ENCODE measurements at regions not wholly inside any gene's neighbourhood (a gene's known extent, or its start where the extent isn't known, plus 50 kb on each side); places are given as distances from the start of the nearest gene placed in this dataset.

DNA sequence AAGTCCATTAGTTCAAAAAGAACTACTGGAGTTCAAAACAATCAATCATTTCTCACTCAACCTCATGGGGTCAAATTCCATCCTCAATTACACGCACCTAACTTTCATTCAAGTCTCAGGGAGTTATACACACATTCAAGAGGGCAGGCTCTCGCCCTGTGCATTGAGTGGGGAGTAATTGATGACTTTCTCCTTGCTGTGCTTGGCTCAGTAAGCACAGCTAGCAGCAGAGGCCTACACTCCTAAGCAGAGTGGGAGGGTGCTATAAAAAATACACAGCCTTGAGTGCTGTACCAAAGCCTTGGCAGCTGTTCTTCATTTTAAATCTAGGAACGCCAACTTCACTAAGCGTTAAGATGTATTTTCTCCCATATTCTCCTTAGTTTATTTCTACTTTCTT is 958.3 kb upstream of the ADGRL3 start:
- Histone ChIP-seq H3K4me3 (replicated peaks in 1 of 3; ENCODE audit: insufficient read depth in 1 of 3, low read depth in 2 of 3, low read length in 3 of 3) (no peak overlapping the region), H3K79me2 (ENCODE audit: insufficient read depth, low read length) (no peaks in the 10 kb centered on the region), H4K20me1 (ENCODE audit: insufficient read depth, low read length) (no peaks in the 10 kb centered on the region), H3K9ac (ENCODE audit: insufficient read depth, low read depth, low read length) (no peak overlapping the region), H3K27me3 (ENCODE audit: control insufficient read depth in 1 of 2, insufficient read depth in 2 of 2, low read length in 2 of 2) (no peaks in the 10 kb centered on the region), H3K4me2 (ENCODE audit: low read depth, low read length) (no peak overlapping the region), H2AFZ (ENCODE audit: low read length) (no peak overlapping the region), H3K4me1 (ENCODE audit: insufficient read depth, low read length) (no peaks in the 10 kb centered on the region), H3K36me3 (replicated peaks in 1 of 2; ENCODE audit: control insufficient read depth in 1 of 2, insufficient read depth in 2 of 2, low read length in 2 of 2) (no peaks in the 10 kb centered on the region), H3K27ac (ENCODE audit: extremely low read length, insufficient read depth, low read length) (no peak overlapping the region), H3K9me3 (ENCODE audit: low read length) (no peaks in the 10 kb centered on the region)
- FAIRE-seq = no peak
- in situ Hi-C loops (cut with HindIII; ENCODE audit: extremely low pct_ligation_motif_present, low pct_unique_long_range_greater_than_20kb) = no loop called here
- ChIA-PET CTCF (ENCODE audit: low intra/inter-chr PET ratio, low total read pairs) (no interaction called here), POLR2A (no interaction called here)
- WGBS (ENCODE audit: low lambda C conversion rate) = 18% methylated on average over 4 of the region's 4 CpGs
- TF ChIP-seq ZNF546 (CRISPR knock-in tag; conservative IDR thresholded peaks at IDR 0.05) (no peak), NFYC (CRISPR knock-in tag; IDR thresholded peaks at IDR 0.05) (no peak)
- TF ChIP-seq, protein P1, sequence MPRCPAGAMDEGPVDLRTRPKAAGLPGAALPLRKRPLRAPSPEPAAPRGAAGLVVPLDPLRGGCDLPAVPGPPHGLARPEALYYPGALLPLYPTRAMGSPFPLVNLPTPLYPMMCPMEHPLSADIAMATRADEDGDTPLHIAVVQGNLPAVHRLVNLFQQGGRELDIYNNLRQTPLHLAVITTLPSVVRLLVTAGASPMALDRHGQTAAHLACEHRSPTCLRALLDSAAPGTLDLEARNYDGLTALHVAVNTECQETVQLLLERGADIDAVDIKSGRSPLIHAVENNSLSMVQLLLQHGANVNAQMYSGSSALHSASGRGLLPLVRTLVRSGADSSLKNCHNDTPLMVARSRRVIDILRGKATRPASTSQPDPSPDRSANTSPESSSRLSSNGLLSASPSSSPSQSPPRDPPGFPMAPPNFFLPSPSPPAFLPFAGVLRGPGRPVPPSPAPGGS (CRISPR knock-in tag; IDR thresholded peaks at IDR 0.05) = no peak
- TF ChIP-seq, protein P2, sequence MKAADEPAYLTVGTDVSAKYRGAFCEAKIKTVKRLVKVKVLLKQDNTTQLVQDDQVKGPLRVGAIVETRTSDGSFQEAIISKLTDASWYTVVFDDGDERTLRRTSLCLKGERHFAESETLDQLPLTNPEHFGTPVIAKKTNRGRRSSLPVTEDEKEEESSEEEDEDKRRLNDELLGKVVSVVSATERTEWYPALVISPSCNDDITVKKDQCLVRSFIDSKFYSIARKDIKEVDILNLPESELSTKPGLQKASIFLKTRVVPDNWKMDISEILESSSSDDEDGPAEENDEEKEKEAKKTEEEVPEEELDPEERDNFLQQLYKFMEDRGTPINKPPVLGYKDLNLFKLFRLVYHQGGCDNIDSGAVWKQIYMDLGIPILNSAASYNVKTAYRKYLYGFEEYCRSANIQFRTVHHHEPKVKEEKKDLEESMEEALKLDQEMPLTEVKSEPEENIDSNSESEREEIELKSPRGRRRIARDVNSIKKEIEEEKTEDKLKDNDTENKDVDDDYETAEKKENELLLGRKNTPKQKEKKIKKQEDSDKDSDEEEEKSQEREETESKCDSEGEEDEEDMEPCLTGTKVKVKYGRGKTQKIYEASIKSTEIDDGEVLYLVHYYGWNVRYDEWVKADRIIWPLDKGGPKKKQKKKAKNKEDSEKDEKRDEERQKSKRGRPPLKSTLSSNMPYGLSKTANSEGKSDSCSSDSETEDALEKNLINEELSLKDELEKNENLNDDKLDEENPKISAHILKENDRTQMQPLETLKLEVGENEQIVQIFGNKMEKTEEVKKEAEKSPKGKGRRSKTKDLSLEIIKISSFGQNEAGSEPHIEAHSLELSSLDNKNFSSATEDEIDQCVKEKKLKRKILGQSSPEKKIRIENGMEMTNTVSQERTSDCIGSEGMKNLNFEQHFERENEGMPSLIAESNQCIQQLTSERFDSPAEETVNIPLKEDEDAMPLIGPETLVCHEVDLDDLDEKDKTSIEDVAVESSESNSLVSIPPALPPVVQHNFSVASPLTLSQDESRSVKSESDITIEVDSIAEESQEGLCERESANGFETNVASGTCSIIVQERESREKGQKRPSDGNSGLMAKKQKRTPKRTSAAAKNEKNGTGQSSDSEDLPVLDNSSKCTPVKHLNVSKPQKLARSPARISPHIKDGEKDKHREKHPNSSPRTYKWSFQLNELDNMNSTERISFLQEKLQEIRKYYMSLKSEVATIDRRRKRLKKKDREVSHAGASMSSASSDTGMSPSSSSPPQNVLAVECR (CRISPR knock-in tag; IDR thresholded peaks at IDR 0.05; ENCODE audit: borderline replicate concordance) = no peak
- BruUV-seq (replicated peaks) = no TSS peak
- intact Hi-C loops (cut with micrococcal nuclease; ENCODE audit: unreplicated experiment) = no loop called here
- no peak for ATAC-seq
- DNase-seq (ENCODE audit: low spot score) = no peak
